Right atrium auricular region (tissue), 2 donors: ENCODE measurements at regions not wholly inside any gene's neighbourhood (a gene's known extent, or its start where the extent isn't known, plus 50 kb on each side); places are given as distances from the start of the nearest gene placed in this dataset.

ENCODE experiments used
- DNase-seq: peaks from one replicate; pipeline ENCODE4 v3.0.0-alpha.2; 2019; ENCODE audit warnings: low spot score
- H3K27ac ChIP-seq, 2 donors: fragments of 200-600 bp; sonication (generic); 1 replicate in 1 of 2; 2 replicates in 1 of 2; pipeline ENCODE4 v1.5.1; 2016 to 2019
- H3K27me3 ChIP-seq, 2 donors: fragments of 200-600 bp; sonication (generic); one replicate each; pipeline versions ENCODE4 v1.5.1 to v1.6.0; 2017 to 2019
- H3K36me3 ChIP-seq: fragments of 200-600 bp; sonication (generic); one replicate; pipeline ENCODE4 v1.5.1; 2016
- H3K4me1 ChIP-seq, 2 donors: fragments of 200-600 bp; sonication (generic); one replicate each; pipeline versions ENCODE4 v1.5.1 to v1.6.0; 2017 to 2019
- H3K4me3 ChIP-seq, 2 donors: fragments of 200-600 bp; sonication (generic); 1 replicate in 1 of 2; 2 replicates in 1 of 2; pipeline ENCODE4 v1.5.1; 2017 to 2019; ENCODE audit warnings: mild to moderate bottlenecking in 1 of 2, moderate library complexity in 1 of 2
- H3K9me3 ChIP-seq, 2 donors: fragments of 200-600 bp; sonication (generic); one replicate each; pipeline ENCODE4 v1.5.1; 2019
- CTCF ChIP-seq, 2 donors: fragments of 200-600 bp; sonication (generic); IDR thresholded peaks; one replicate each; pipeline ENCODE4 v1.5.1; 2019; ENCODE audit warnings: antibody characterized with exemption in 2 of 2

GRCh38 chrX:139125916-139126315 is 404.6 kb upstream of the F9 start:
- no peak for DNase-seq
- Histone ChIP-seq H3K4me1 (no peaks in the 10 kb centered on the region), H3K9me3 (no peaks in the 10 kb centered on the region), H3K36me3 (no peaks in the 10 kb centered on the region), H3K4me3 (no peak overlapping the region), H3K27ac (no peak overlapping the region), H3K27me3 (no peaks in the 10 kb centered on the region)
- no peak for TF ChIP-seq CTCF (IDR thresholded peaks at IDR 0.05)

- no peaks in the 10 kb centered on the region for H3K9me3 ChIP-seq
- DNase-seq = no peak
- no peaks in the 10 kb centered on the region for H3K4me1 ChIP-seq
- no peak overlapping the region for H3K27ac ChIP-seq
- no peak overlapping the region for H3K4me3 ChIP-seq
- TF ChIP-seq CTCF (IDR thresholded peaks at IDR 0.05) = no peak
- no peaks in the 10 kb centered on the region for H3K27me3 ChIP-seq
- H3K36me3 ChIP-seq = no peaks in the 10 kb centered on the region
These were observed 408.8 kb upstream of the F9 start for GRCh38 chrX:139121616-139122286.

GRCh38 chrX:139120760-139121159 is 409.2 kb upstream of the FGF13 start:
- no peak overlapping the region for H3K27ac ChIP-seq
- no peak overlapping the region for H3K4me3 ChIP-seq

GRCh38 chrX:139113708-139114107 is 402.2 kb upstream of the FGF13 start:
- no peak overlapping the region for H3K27ac ChIP-seq
- no peak overlapping the region for H3K4me3 ChIP-seq
- DNase-seq = no peak
- H3K27me3 ChIP-seq = no peaks in the 10 kb centered on the region
- no peak for TF ChIP-seq CTCF (IDR thresholded peaks at IDR 0.05)
- H3K9me3 ChIP-seq = no peaks in the 10 kb centered on the region
- H3K4me1 ChIP-seq = no peaks in the 10 kb centered on the region
- no peaks in the 10 kb centered on the region for H3K36me3 ChIP-seq

More at GRCh38 chrX:139120760-139121159, 409.2 kb upstream of the FGF13 start:
- TF ChIP-seq CTCF (IDR thresholded peaks at IDR 0.05) = no peak
- Histone ChIP-seq H3K4me1 (no peaks in the 10 kb centered on the region), H3K36me3 (no peaks in the 10 kb centered on the region), H3K27me3 (no peaks in the 10 kb centered on the region), H3K9me3 (no peaks in the 10 kb centered on the region)
- DNase-seq = no peak

- no peaks in the 10 kb centered on the region for H3K4me1 ChIP-seq
- no peak overlapping the region for H3K4me3 ChIP-seq
- H3K9me3 ChIP-seq = no peaks in the 10 kb centered on the region
- no peaks in the 10 kb centered on the region for H3K36me3 ChIP-seq
- no peak overlapping the region for H3K27ac ChIP-seq
- no peaks in the 10 kb centered on the region for H3K27me3 ChIP-seq
- TF ChIP-seq CTCF (IDR thresholded peaks at IDR 0.05) = no peak
- no peak for DNase-seq
These were observed 400.9 kb upstream of the FGF13 start for GRCh38 chrX:139112432-139112831.

- H3K36me3 ChIP-seq = no peaks in the 10 kb centered on the region
- H3K4me1 ChIP-seq = no peaks in the 10 kb centered on the region
- DNase-seq = no peak
- no peak overlapping the region for H3K27ac ChIP-seq
- no peaks in the 10 kb centered on the region for H3K27me3 ChIP-seq
- TF ChIP-seq CTCF (IDR thresholded peaks at IDR 0.05) = no peak
- H3K4me3 ChIP-seq = no peak overlapping the region
- H3K9me3 ChIP-seq = no peaks in the 10 kb centered on the region
These were observed 394.6 kb upstream of the FGF13 start for GRCh38 chrX:139106069-139106468.
